Neural progenitor cell (in vitro differentiated cells): ENCODE measurements at regions not wholly inside any gene's neighbourhood (a gene's known extent, or its start where the extent isn't known, plus 50 kb on each side); places are given as distances from the start of the nearest gene placed in this dataset.

Experiments used
- EZH2 ChIP-seq: fragments of 200-600 bp; sonication (generic); IDR thresholded peaks from 2 replicates; pipeline ENCODE4 v1.6.1; 2017; ENCODE audit warnings: antibody characterized with exemption, mild to moderate bottlenecking, moderate library complexity
- TF ChIP-seq, protein P1 (sequence below): fragments of 200-600 bp; sonication (generic); IDR thresholded peaks from 2 replicates; pipeline ENCODE4 v1.5.1; 2017; ENCODE audit warnings: antibody characterized with exemption, mild to moderate bottlenecking

DNA sequence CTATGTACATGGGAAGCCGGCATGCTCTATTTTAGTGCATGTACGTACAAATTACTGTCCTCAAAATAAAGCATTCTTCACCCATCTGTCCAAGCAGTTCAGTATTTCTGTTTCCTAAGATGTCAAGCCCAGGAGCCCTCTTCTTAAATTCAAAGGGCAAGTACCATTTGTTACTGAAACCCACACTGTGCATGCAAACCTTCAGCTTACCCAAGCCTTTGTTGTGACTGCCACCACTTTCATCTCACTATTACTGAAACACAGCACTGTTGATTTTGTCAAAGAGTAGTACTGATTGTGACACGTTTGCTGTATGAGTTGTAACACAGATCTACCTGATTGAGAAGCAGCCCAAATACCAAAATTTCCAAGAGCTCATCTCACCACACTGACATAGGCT is 390.4 kb upstream of the IZUMO3 start:
- TF ChIP-seq, protein P1, sequence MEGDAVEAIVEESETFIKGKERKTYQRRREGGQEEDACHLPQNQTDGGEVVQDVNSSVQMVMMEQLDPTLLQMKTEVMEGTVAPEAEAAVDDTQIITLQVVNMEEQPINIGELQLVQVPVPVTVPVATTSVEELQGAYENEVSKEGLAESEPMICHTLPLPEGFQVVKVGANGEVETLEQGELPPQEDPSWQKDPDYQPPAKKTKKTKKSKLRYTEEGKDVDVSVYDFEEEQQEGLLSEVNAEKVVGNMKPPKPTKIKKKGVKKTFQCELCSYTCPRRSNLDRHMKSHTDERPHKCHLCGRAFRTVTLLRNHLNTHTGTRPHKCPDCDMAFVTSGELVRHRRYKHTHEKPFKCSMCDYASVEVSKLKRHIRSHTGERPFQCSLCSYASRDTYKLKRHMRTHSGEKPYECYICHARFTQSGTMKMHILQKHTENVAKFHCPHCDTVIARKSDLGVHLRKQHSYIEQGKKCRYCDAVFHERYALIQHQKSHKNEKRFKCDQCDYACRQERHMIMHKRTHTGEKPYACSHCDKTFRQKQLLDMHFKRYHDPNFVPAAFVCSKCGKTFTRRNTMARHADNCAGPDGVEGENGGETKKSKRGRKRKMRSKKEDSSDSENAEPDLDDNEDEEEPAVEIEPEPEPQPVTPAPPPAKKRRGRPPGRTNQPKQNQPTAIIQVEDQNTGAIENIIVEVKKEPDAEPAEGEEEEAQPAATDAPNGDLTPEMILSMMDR = no peak
- no peak for TF ChIP-seq EZH2
